Activated CD8-positive, alpha-beta T cell treated with anti-CD3 and anti-CD28 coated beads for 36 hours (primary cell): ENCODE measurements at regions not wholly inside any gene's neighbourhood (a gene's known extent, or its start where the extent isn't known, plus 50 kb on each side); places are given as distances from the start of the nearest gene placed in this dataset.

Experiments used
- ATAC-seq: fragments of 200-7000 bp; cut with Tn5 transposase; one replicate; pipeline ENCODE4 v1.10.0; 2021; ENCODE audit warnings: mild to moderate bottlenecking, moderate library complexity
- CTCF ChIA-PET: fragments of 350-600 bp; sonication (Branson Sonifier 250); formaldehyde crosslinking; loops from one replicate; lab custom pipeline; 2021; ENCODE audit warnings: antibody characterized with exemption; lab: Charles Lee
- POLR2A ChIA-PET: fragments of 350-600 bp; sonication (Branson Sonifier 250); formaldehyde crosslinking; loops from one replicate; lab custom pipeline; 2021; ENCODE audit warnings: antibody characterized with exemption; lab: Charles Lee
- DNase-seq: peaks from one replicate; pipeline ENCODE4 v3.0.0-alpha.2; 2020
- H3K27ac Mint-ChIP-seq: one replicate; pipeline ENCODE4 v1.8.0; 2021; ENCODE audit warnings: mild to moderate bottlenecking, mixed read lengths
- H3K27me3 Mint-ChIP-seq: one replicate; pipeline ENCODE4 v1.8.0; 2021; ENCODE audit warnings: mixed read lengths
- H3K36me3 Mint-ChIP-seq: one replicate; pipeline ENCODE4 v1.8.0; 2021; ENCODE audit warnings: low read depth, mixed read lengths
- H3K4me1 Mint-ChIP-seq: one replicate; pipeline ENCODE4 v1.8.0; 2021; ENCODE audit warnings: low read depth, mixed read lengths
- H3K4me3 Mint-ChIP-seq: one replicate; pipeline ENCODE4 v1.8.0; 2021; ENCODE audit warnings: mild to moderate bottlenecking, moderate library complexity, mixed read lengths
- H3K9me3 Mint-ChIP-seq: one replicate; pipeline ENCODE4 v1.8.0; 2021; ENCODE audit warnings: mixed read lengths
- intact Hi-C: fragments of 100-400 bp; cut with micrococcal nuclease; formaldehyde crosslinking; loops from one replicate; pipeline ENCODE4 v1.10.0; 2022
- TF ChIP-seq, protein P1 (sequence below): fragments of 200-600 bp; IDR thresholded peaks from one replicate; pipeline ENCODE4 v1.8.0; 2022; ENCODE audit warnings: antibody characterized with exemption, mild to moderate bottlenecking

DNA sequence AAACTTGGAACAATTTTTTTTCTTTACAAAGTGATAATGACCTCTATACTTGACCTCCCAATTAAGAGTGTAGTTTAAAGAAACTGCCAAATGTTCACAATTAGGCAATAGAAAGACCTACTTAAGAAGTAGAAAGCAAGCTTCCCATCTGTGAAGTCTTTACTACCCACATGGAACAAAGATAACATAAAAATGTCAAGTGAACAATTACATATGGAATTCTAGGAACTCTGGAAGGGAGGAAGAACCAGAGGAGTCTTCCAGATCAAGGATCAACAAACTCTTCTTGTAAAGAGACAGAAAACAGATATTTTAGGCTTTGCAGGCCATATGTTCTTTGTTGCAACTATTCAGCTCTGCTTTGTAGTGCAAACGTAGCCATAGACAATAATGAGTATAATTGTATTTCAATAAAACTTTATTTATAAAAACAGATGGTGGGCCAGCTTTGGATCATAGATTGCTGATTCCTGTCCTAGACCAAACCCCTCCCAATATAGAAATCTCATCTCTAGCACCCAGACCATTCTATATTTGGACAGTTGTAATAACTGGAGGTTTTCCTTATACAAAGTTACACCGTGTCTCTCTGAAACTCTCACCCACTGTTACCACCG lies 68.4 kb upstream of the MAGI3 start:
- TF ChIP-seq, protein P1, sequence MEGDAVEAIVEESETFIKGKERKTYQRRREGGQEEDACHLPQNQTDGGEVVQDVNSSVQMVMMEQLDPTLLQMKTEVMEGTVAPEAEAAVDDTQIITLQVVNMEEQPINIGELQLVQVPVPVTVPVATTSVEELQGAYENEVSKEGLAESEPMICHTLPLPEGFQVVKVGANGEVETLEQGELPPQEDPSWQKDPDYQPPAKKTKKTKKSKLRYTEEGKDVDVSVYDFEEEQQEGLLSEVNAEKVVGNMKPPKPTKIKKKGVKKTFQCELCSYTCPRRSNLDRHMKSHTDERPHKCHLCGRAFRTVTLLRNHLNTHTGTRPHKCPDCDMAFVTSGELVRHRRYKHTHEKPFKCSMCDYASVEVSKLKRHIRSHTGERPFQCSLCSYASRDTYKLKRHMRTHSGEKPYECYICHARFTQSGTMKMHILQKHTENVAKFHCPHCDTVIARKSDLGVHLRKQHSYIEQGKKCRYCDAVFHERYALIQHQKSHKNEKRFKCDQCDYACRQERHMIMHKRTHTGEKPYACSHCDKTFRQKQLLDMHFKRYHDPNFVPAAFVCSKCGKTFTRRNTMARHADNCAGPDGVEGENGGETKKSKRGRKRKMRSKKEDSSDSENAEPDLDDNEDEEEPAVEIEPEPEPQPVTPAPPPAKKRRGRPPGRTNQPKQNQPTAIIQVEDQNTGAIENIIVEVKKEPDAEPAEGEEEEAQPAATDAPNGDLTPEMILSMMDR, result no peak
- Mint-ChIP-seq H3K4me3 (no peak overlapping the region), H3K36me3 (no peaks in the 10 kb centered on the region), H3K9me3 (no peaks in the 10 kb centered on the region), H3K27me3 (no peaks in the 10 kb centered on the region), H3K4me1 (no peaks in the 10 kb centered on the region), H3K27ac (no peak overlapping the region)
- no peak for ATAC-seq
- ChIA-PET CTCF (interaction anchor here (0.7 kb wide), 1 partner anchor 264 kb away, joined by 3 read pairs; no protein-coding TSS in a partner anchor), POLR2A (interaction anchor here (0.6 kb wide), 1 partner anchor 14 kb away, joined by 3 read pairs; no protein-coding TSS in a partner anchor)
- DNase-seq, result no peak
- intact Hi-C loops, result no loop called here

DNA sequence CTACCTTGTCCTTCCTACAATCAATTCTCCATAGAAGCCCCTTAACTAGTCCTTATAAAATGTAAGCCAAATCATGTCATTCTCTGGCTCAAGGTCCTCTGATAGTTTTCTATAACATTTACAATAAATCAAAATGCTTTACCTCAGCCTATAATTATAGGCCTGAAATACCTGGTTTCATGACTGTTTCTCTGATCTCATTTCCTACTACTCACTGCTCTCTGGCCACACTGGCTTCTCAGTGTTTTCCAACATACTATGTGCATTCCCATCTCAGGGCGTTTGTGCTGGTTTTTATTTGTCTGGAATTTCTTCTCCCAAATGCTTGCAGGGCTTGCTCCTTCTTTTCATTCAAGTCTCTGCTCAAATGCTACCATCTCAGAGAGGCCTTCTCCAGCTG lies 67.9 kb upstream of the MAGI3 start:
- DNase-seq (no peak), ATAC-seq (no peak)
- Mint-ChIP-seq H3K27ac (no peak overlapping the region), H3K9me3 (no peaks in the 10 kb centered on the region), H3K27me3 (no peaks in the 10 kb centered on the region), H3K4me1 (no peaks in the 10 kb centered on the region), H3K36me3 (no peaks in the 10 kb centered on the region), H3K4me3 (no peak overlapping the region)
- POLR2A ChIA-PET, result no interaction called here
- TF ChIP-seq, protein P1, result no peak
- intact Hi-C loops, result no loop called here
- CTCF ChIA-PET, result no interaction called here

DNA sequence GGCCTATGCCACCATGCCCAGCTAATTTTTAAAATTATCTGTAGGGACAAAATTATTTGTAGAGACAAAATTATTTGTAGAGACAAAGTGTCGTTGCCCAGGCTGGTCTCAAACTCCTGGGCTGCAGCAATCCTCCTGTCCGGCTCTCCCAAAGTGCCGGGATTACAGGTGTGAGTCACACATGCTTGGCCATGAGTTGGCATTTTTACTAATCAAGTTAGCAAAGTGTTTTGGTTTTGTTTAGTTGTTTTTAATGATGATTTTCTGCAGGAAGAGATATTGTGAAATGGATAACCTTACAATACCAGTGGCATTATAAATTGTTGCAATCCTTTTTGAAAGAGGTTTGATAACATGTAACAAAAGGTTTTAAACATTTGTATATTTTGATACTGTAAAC lies 65.3 kb upstream of the MAGI3 start:
- TF ChIP-seq, protein P1, result no peak
- POLR2A ChIA-PET, result no interaction called here
- intact Hi-C loops, result no loop called here
- DNase-seq (no peak), ATAC-seq (no peak)
- Mint-ChIP-seq H3K9me3 (no peaks in the 10 kb centered on the region), H3K4me3 (no peak overlapping the region), H3K4me1 (no peaks in the 10 kb centered on the region), H3K27me3 (no peaks in the 10 kb centered on the region), H3K27ac (no peak overlapping the region), H3K36me3 (no peaks in the 10 kb centered on the region)
- CTCF ChIA-PET, result no interaction called here

DNA sequence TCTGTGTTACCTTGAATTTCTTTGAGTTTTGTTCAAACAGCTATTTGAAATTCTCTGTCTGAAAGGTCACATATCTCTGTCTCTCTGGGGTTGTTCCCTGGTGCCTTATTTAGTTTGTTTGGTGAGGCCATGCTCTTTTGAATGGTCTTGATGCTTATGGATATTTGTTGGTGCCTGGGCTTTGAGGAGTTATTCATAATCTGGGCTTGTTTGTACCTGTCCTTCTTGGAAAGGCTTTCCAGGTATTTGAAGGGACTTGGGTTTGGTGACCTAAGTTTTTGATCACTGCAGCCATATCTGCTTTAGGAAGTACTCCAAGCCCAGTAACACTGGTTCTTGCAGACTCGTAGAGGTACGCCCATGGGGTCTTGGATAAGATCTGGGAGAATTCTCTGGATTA lies 63.3 kb upstream of the MAGI3 start:
- POLR2A ChIA-PET, result interaction anchor here (0.7 kb wide), 1 partner anchor 819 kb away, joined by 3 read pairs; no protein-coding TSS in a partner anchor
- Mint-ChIP-seq H3K27ac (no peak overlapping the region), H3K9me3 (no peaks in the 10 kb centered on the region), H3K4me1 (no peaks in the 10 kb centered on the region), H3K4me3 (no peak overlapping the region), H3K27me3 (no peaks in the 10 kb centered on the region), H3K36me3 (no peaks in the 10 kb centered on the region)
- ATAC-seq, result no peak
- no peak for DNase-seq
- TF ChIP-seq, protein P1, result no peak
- intact Hi-C loops, result no loop called here
- CTCF ChIA-PET, result no interaction called here

DNA sequence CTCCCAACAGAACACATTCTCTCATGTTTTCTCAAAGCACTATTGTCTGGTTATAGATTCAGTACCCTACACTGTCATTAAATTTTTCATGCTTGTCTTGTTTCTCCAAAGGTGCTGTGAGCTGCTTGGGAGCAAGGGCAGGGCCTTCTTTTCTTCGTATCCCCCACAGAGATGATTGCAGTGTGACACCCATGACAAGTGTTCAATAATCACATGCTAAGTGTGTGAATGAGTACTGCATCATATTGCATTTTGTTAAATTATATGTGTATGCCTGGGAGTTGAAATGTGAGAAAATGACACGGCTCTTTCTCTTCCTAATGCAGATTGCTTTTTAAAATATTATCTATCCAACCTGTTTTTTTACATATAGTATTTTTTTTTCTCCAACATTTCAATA lies 57.3 kb upstream of the MAGI3 start:
- DNase-seq, result no peak
- TF ChIP-seq, protein P1, result no peak
- Mint-ChIP-seq H3K9me3 (no peaks in the 10 kb centered on the region), H3K27me3 (peaks cover 6% of the 10 kb centered on the region), H3K4me1 (no peaks in the 10 kb centered on the region), H3K4me3 (no peak overlapping the region), H3K36me3 (no peaks in the 10 kb centered on the region), H3K27ac (no peak overlapping the region)
- ATAC-seq, result no peak
- intact Hi-C loops, result no loop called here
- POLR2A ChIA-PET, result no interaction called here
- CTCF ChIA-PET, result no interaction called here
